Suprapubic skin (tissue), 3 donors: ENCODE measurements at regions not wholly inside any gene's neighbourhood (a gene's known extent, or its start where the extent isn't known, plus 50 kb on each side); places are given as distances from the start of the nearest gene placed in this dataset.

ENCODE experiments used
- CTCF ChIP-seq, 2 donors: fragments of 200-600 bp in 1 of 2; fragments of 450-650 bp in 1 of 2; sonication (generic) in 1 of 2; IDR thresholded peaks; one replicate each; pipeline ENCODE4 v1.5.1; 2016 to 2019; ENCODE audit warnings: antibody characterized with exemption in 2 of 2, mild to moderate bottlenecking in 1 of 2, moderate library complexity in 1 of 2
- POLR2A ChIP-seq, 2 donors: fragments of 450-650 bp; IDR thresholded peaks; one replicate each; pipeline ENCODE4 v1.6.1; 2017; ENCODE audit warnings: antibody characterized with exemption in 2 of 2, mild to moderate bottlenecking in 2 of 2, moderate library complexity in 2 of 2

DNA sequence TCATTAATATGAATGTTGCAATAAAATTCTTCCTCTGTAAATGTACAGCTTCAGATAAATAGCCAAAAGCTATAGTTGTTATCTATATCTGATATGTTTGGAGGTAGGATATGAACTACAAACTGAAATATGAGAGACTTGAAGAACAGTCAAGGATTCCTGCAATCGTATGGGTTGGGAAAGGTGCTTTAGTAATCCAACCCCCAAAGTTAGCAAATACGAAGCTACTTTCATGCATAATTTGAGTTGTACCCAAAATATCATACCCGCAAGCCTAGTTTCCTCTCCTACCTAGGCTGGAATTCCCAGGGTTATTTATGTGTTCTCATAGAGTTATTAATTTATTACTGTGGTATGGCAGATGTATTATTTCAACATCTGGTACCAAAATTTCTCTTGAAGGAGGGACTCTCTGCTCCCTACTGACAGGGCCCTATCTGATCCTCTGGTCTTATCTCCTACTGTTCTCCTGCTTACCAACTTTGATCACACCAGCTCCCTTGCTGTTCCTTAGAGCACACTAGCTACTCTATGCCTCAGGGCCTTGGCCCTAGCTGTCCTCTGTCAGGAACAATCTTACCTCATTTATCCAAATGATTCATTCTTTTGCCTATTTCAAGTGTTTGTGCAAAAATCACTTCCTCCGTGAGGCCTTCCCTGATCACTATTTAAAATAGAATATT is 140.4 kb upstream of the CCDC54 start:
- TF ChIP-seq CTCF (IDR thresholded peaks at IDR 0.05): no peak
- no peak for TF ChIP-seq POLR2A (IDR thresholded peaks at IDR 0.05)
